Esophagus muscularis mucosa (tissue), 4 donors: ENCODE measurements at regions not wholly inside any gene's neighbourhood (a gene's known extent, or its start where the extent isn't known, plus 50 kb on each side); places are given as distances from the start of the nearest gene placed in this dataset.

Source experiments
- DNase-seq: peaks from one replicate; pipeline ENCODE4 v3.0.0-alpha.2; 2017; ENCODE audit errors: extremely low spot score
- H3K27ac ChIP-seq, 4 donors: fragments of 200-600 bp; sonication (generic); replicated peaks in 1 of 4; 1 replicate in 3 of 4; 2 replicates in 1 of 4; pipeline ENCODE4 v1.5.1; 2016 to 2019; ENCODE audit warnings: mild to moderate bottlenecking in 1 of 4
- H3K27me3 ChIP-seq, 4 donors: fragments of 200-600 bp; sonication (generic); one replicate each; pipeline versions ENCODE4 v1.5.1 to v1.6.0; 2016 to 2019
- H3K36me3 ChIP-seq, 4 donors: fragments of 200-600 bp; sonication (generic); one replicate each; pipeline ENCODE4 v1.5.1; 2016 to 2019
- H3K4me1 ChIP-seq, 4 donors: fragments of 200-600 bp; sonication (generic); one replicate each; pipeline ENCODE4 v1.5.1; 2016 to 2019
- H3K4me3 ChIP-seq, 4 donors: fragments of 200-600 bp; sonication (generic); 1 replicate in 2 of 4; 2 replicates in 2 of 4; pipeline ENCODE4 v1.5.1; 2016 to 2019; ENCODE audit warnings: mild to moderate bottlenecking in 4 of 4, moderate library complexity in 1 of 4
- H3K9me3 ChIP-seq, 4 donors: fragments of 200-600 bp; sonication (generic); 1 replicate in 3 of 4; 2 replicates in 1 of 4; pipeline ENCODE4 v1.5.1; 2016 to 2019
- CTCF ChIP-seq, 3 experiments: fragments of 200-600 bp in 2 of 3; fragments of 450-650 bp in 1 of 3; sonication (generic) in 2 of 3; IDR thresholded peaks; one replicate each; pipeline ENCODE4 v1.5.1; 2017 to 2019; ENCODE audit warnings: antibody characterized with exemption in 3 of 3, mild to moderate bottlenecking in 2 of 3, moderate library complexity in 1 of 3
- EP300 ChIP-seq: sonication (generic); formaldehyde crosslinking; IDR thresholded peaks from one replicate; pipeline ENCODE4 v1.6.1; 2017; ENCODE audit warnings: antibody characterized with exemption
- POLR2A ChIP-seq: fragments of 450-650 bp; IDR thresholded peaks from one replicate; pipeline ENCODE4 v1.6.1; 2017; ENCODE audit warnings: antibody characterized with exemption, moderate library complexity, mild to moderate bottlenecking, low read depth
- POLR2AphosphoS5 ChIP-seq, 2 donors: sonication (generic); formaldehyde crosslinking; IDR thresholded peaks; one replicate each; pipeline ENCODE4 v1.6.1; 2017; ENCODE audit warnings: antibody characterized with exemption in 2 of 2
- WGBS: methylation state at CpG from one replicate; pipeline ENCODE4 v1.1.5; 2018; 5-methylcytosine and 5-hydroxymethylcytosine counted together
- intact Hi-C: fragments of 100-400 bp; cut with DNase I; formaldehyde crosslinking; loops from one replicate; pipeline ENCODE4 v1.15.1; 2023

GRCh38 chr5:51843893-51844292, 460.6 kb downstream of the ISL1 start:
- H3K9me3 ChIP-seq, result no peaks in the 10 kb centered on the region
- H3K4me1 ChIP-seq, result no peaks in the 10 kb centered on the region
- no peaks in the 10 kb centered on the region for H3K27me3 ChIP-seq
- no peak for DNase-seq
- TF ChIP-seq POLR2AphosphoS5 (IDR thresholded peaks at IDR 0.05) (no peak), POLR2A (no peak), EP300 (no peak), CTCF (IDR thresholded peaks at IDR 0.05) (no peak)
- WGBS, result 92% methylated on average over 7 of the region's 7 CpGs
- H3K4me3 ChIP-seq, result no peak overlapping the region
- no peak overlapping the region for H3K27ac ChIP-seq
- no peaks in the 10 kb centered on the region for H3K36me3 ChIP-seq
- intact Hi-C loops, result no loop called here

- no peak for DNase-seq
- no peak overlapping the region for H3K4me3 ChIP-seq
- H3K36me3 ChIP-seq, result no peaks in the 10 kb centered on the region
- WGBS, result 54% methylated on average over 2 of the region's 2 CpGs
- H3K9me3 ChIP-seq, result no peaks in the 10 kb centered on the region
- no peak for TF ChIP-seq POLR2AphosphoS5 (IDR thresholded peaks at IDR 0.05)
- TF ChIP-seq POLR2A, result no peak
- no peak for TF ChIP-seq EP300
- TF ChIP-seq CTCF (IDR thresholded peaks at IDR 0.05), result no peak
- no peaks in the 10 kb centered on the region for H3K27me3 ChIP-seq
- H3K4me1 ChIP-seq, result no peaks in the 10 kb centered on the region
- no peak overlapping the region for H3K27ac ChIP-seq
- intact Hi-C loops, result no loop called here
These were observed 462.8 kb downstream of the ISL1 start for GRCh38 chr5:51846015-51846414.

- H3K4me3 ChIP-seq, result no peak overlapping the region
- WGBS, result 66% methylated on average over 4 of the region's 4 CpGs
- H3K36me3 ChIP-seq, result no peaks in the 10 kb centered on the region
- intact Hi-C loops, result no loop called here
- no peak for DNase-seq
- no peaks in the 10 kb centered on the region for H3K27me3 ChIP-seq
- TF ChIP-seq POLR2AphosphoS5 (IDR thresholded peaks at IDR 0.05) (no peak), POLR2A (no peak), EP300 (no peak), CTCF (IDR thresholded peaks at IDR 0.05) (no peak)
- no peak overlapping the region for H3K27ac ChIP-seq
- H3K9me3 ChIP-seq, result no peaks in the 10 kb centered on the region
- H3K4me1 ChIP-seq, result no peaks in the 10 kb centered on the region
These were observed 476.4 kb downstream of the ISL1 start for GRCh38 chr5:51859624-51860023.

GRCh38 chr5:51860532-51861018, 477.3 kb downstream of the ISL1 start:
- 38% methylated on average over 1 of the region's 1 CpG for WGBS
- no peaks in the 10 kb centered on the region for H3K27me3 ChIP-seq
- TF ChIP-seq POLR2AphosphoS5 (IDR thresholded peaks at IDR 0.05), result no peak
- TF ChIP-seq CTCF (IDR thresholded peaks at IDR 0.05), result no peak
- no peak for TF ChIP-seq EP300
- no peak for TF ChIP-seq POLR2A
- H3K36me3 ChIP-seq, result no peaks in the 10 kb centered on the region
- H3K9me3 ChIP-seq, result no peaks in the 10 kb centered on the region
- no peak overlapping the region for H3K4me3 ChIP-seq
- no peak overlapping the region for H3K27ac ChIP-seq
- H3K4me1 ChIP-seq, result no peaks in the 10 kb centered on the region
- no peak for DNase-seq
- intact Hi-C loops, result no loop called here

- Histone ChIP-seq H3K27ac (no peak overlapping the region), H3K4me1 (no peaks in the 10 kb centered on the region), H3K4me3 (no peak overlapping the region), H3K27me3 (no peaks in the 10 kb centered on the region), H3K9me3 (peaks cover 0 to 28% (median 9%) of the 10 kb centered on the region in 4 donors), H3K36me3 (no peaks in the 10 kb centered on the region)
- DNase-seq, result no peak
- WGBS, result 83% methylated on average over 2 of the region's 2 CpGs
- intact Hi-C loops, result no loop called here
- TF ChIP-seq EP300, result no peak
These were observed 488.9 kb downstream of the ISL1 start for GRCh38 chr5:51872144-51872543.
